Kidney (tissue), 13 donors: ENCODE measurements at regions not wholly inside any gene's neighbourhood (a gene's known extent, or its start where the extent isn't known, plus 50 kb on each side); places are given as distances from the start of the nearest gene placed in this dataset.

ENCODE experiments used
- DNase-seq, 5 donors: peaks; one replicate each; pipeline ENCODE4 v3.0.0-alpha.2; 2013 to 2020
- FAIRE-seq: peaks from 2 replicates; lab custom pipeline; 2012; peaks lifted over from hg19 to GRCh38; lab: Jason Lieb, UNC
- H3K27ac ChIP-seq, 2 donors: one replicate each; pipeline ENCODE4 v1.7.0; 2013; ENCODE audit warnings: low read depth in 2 of 2, low read length in 2 of 2, inconsistent platforms in 1 of 2
- H3K27me3 ChIP-seq: one replicate; pipeline ENCODE4 v1.7.1; 2013; ENCODE audit warnings: low read length, inconsistent platforms; ENCODE audit not compliant: control insufficient read depth, insufficient read depth
- H3K36me3 ChIP-seq, 3 donors: one replicate each; pipeline versions ENCODE4 v1.7.0 to v1.7.1; 2013; ENCODE audit warnings: low read length in 3 of 3, control low read depth in 1 of 3, inconsistent platforms in 1 of 3; ENCODE audit not compliant: insufficient read depth in 3 of 3, control insufficient read depth in 2 of 3
- H3K4me1 ChIP-seq, 3 donors: one replicate each; pipeline versions ENCODE4 v1.7.0 to v1.7.1; 2013; ENCODE audit warnings: low read length in 3 of 3, inconsistent platforms in 1 of 3, low read depth in 1 of 3; ENCODE audit not compliant: control insufficient read depth in 2 of 3, insufficient read depth in 2 of 3
- H3K4me3 ChIP-seq, 3 donors: one replicate each; pipeline versions ENCODE4 v1.7.0 to v1.8.1; 2013; ENCODE audit warnings: low read length in 3 of 3, control low read depth in 1 of 3, inconsistent platforms in 1 of 3
- H3K9ac ChIP-seq, 3 donors: one replicate each; pipeline versions ENCODE4 v1.7.0 to v1.7.1; 2013; ENCODE audit warnings: low read length in 3 of 3, control low read depth in 1 of 3, inconsistent platforms in 1 of 3
- H3K9me3 ChIP-seq, 3 donors: one replicate each; pipeline versions ENCODE4 v1.7.0 to v1.7.1; 2013; ENCODE audit warnings: low read length in 3 of 3, control low read depth in 1 of 3, inconsistent platforms in 1 of 3; ENCODE audit not compliant: control insufficient read depth in 2 of 3, insufficient read depth in 1 of 3
- CTCF ChIP-seq: IDR thresholded peaks from 3 replicates; pipeline ENCODE4 v1.5.1; 2012; ENCODE audit warnings: mild to moderate bottlenecking, moderate library complexity, borderline replicate concordance; ENCODE audit not compliant: insufficient read depth; ENCODE audit errors: extremely low read depth
- intact Hi-C: fragments of 100-400 bp; cut with DNase I; formaldehyde crosslinking; loops from one replicate; pipeline ENCODE4 v1.11.1; 2022
- donor health status: control.
- donor health status: control.
- donor health status: control.
- donor health status: control.
- donor health status: control.
- donor health status: DM: yes; HTN: yes; CAD: no.
- donor health status: Normal renal cell carcinoma (clear cell type).

- Histone ChIP-seq H3K9ac (no peak overlapping the region), H3K27me3 (no peaks in the 10 kb centered on the region), H3K27ac (no peak overlapping the region), H3K9me3 (no peaks in the 10 kb centered on the region), H3K4me1 (no peaks in the 10 kb centered on the region), H3K4me3 (no peak overlapping the region), H3K36me3 (no peaks in the 10 kb centered on the region)
- DNase-seq (no peak), FAIRE-seq (no peak)
- TF ChIP-seq CTCF: no peak
- intact Hi-C loops: no loop called here
Measured at GRCh38 chr7:17516771-17517170, 218.3 kb downstream of the AHR start.

- FAIRE-seq (no peak), DNase-seq (no peak)
- Histone ChIP-seq H3K4me3 (no peak overlapping the region), H3K36me3 (no peaks in the 10 kb centered on the region), H3K27me3 (no peaks in the 10 kb centered on the region), H3K27ac (no peak overlapping the region), H3K4me1 (no peaks in the 10 kb centered on the region), H3K9ac (no peak overlapping the region), H3K9me3 (no peaks in the 10 kb centered on the region)
- TF ChIP-seq CTCF: no peak
- intact Hi-C loops: no loop called here
Measured at GRCh38 chr7:17520941-17521340, 222.5 kb downstream of the AHR start.

GRCh38 chr7:17521437-17521836 is 223.0 kb downstream of the AHR start:
- Histone ChIP-seq H3K36me3 (no peaks in the 10 kb centered on the region), H3K4me1 (no peaks in the 10 kb centered on the region), H3K9me3 (no peaks in the 10 kb centered on the region), H3K27me3 (no peaks in the 10 kb centered on the region), H3K27ac (no peak overlapping the region), H3K4me3 (no peak overlapping the region), H3K9ac (no peak overlapping the region)
- intact Hi-C loops: no loop called here
- peak; percentile 83 for FAIRE-seq
- no peak for DNase-seq
- no peak for TF ChIP-seq CTCF
